ENCODE measurements at regions not wholly inside any gene's neighbourhood (a gene's known extent, or its start where the extent isn't known, plus 50 kb on each side); places are given as distances from the start of the nearest gene placed in this dataset.
A peak's percentile ranks its signal among the peaks of the same experiment; 100 is the strongest.
"Not testable (repeated sequence)": the region's sequence is repeated elsewhere in the genome, so short reads cannot be mapped to it uniquely, and the experiment has no call there.

DNA sequence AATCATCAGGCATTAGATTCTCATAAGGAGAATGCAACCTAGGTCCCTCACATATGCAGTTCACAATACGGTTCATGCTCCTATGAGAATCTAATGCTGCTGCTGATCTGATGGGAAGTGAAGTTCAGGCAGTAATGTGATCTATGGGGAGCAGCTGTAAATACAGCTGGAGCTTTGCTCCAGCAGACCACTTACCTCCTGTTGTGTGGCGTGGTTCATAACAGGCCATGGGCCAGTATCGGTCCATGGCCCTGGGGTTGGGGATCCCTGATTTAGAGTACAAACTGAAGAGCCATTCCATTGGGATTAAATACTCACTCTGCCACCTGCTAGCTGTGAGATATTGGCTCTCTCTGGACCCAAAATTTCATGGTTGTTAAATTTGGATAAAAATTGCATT, 244.6 kb upstream of the POGK start:
- no peak for DNase-seq (ENCODE audit: low read depth, low spot score)
- no peak overlapping the region for H3K27ac ChIP-seq

DNA sequence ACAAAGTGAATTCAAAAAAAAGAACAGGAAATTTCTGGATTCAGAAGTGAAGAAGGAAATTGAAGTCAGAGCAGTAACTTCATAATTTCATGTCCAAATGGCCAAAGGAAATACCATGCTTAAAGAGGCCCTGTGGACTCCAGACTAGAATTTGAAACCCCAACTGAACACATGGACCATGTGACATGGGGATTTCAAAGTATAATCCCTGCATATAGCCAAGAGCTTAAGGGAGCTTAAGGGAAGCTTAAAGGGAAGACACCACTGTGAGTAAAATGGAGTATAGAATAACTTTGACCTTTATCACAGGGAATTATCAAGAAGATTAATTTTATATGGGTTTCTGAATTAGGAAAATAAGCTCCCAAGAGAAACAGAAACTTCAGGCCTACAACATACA, 241.8 kb upstream of the POGK start:
- DNase-seq (ENCODE audit: low read depth, low spot score) = no peak
- H3K27ac ChIP-seq = no peak overlapping the region

DNA sequence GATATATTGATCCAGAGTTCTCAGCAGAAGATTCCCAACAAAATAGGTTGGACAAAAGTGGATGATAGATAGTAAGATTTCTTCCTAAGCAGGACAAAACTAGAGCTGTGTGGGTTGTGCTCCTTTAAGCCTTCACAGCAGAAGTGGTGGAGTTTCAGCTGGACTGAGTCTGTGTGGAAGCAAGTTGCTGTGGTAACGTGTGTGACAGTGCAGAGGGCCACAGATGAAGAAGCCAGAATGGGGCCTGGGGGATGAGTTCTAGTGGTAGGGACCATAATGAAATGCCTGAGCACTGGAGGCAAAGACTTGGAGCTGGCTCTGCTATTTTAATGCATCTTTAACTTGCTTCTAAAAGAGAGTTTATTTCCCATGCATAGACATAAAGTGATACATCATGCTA, 238.7 kb upstream of the POGK start:
- no peak overlapping the region for H3K27ac ChIP-seq
- no peak for DNase-seq (ENCODE audit: low read depth, low spot score)

GRCh38 chr1:166601650-166602278, 237.5 kb upstream of the POGK start:
- H3K27ac ChIP-seq = no peak overlapping the region
- DNase-seq (ENCODE audit: low read depth, low spot score) = no peak

DNA sequence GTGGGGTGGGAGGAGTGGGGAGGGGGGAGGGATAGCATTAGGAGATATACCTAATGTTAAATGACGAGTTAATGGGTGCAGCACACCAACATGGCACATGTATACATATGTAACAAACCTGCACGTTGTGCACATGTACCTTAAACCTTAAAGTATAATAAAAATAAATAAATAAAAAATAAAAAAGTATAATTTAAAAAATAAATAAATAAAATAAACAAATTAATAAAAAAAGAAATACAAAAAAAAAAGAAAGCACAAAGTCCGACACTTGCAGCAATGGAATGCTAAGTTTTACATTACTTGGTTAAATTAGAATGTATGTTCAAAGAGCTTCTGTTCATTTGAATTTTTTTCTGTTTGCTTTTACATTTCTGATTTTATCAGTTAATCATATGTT, 236.5 kb upstream of the POGK start:
- not testable (repeated sequence) for H3K27ac ChIP-seq; DNase-seq (ENCODE audit: low read depth, low spot score)

GRCh38 chr1:166603296-166603695, 236.0 kb upstream of the POGK start:
- DNase-seq (ENCODE audit: low read depth, low spot score) = peak; percentile 57

GRCh38 chr1:166605137-166605536, 234.1 kb upstream of the POGK start:
- no peak overlapping the region for H3K27ac ChIP-seq
- no peak for DNase-seq (ENCODE audit: low read depth, low spot score)

More at GRCh38 chr1:166603296-166603695, 236.0 kb upstream of the POGK start:
- no peak overlapping the region for H3K27ac ChIP-seq

DNA sequence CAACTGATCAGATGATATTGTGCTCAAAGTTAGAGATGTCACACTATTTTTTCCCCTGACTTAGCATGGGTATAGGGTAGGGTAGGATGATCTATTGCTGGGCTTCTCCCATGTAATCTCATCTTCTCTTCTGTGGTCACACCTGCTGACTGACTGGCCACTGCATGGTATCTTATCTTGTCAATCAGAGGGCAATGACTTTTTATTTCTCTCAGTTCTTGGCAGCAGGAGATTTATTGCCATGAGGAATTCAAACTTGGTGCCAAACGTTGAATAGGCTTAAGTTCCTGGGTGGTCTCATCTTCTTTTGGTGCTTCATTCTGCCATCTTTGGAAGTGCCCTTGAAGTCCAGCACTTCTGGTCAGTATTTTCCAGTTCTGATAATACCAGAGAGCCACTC, 226.4 kb upstream of the POGK start:
- H3K27ac ChIP-seq = no peak overlapping the region
- no peak for DNase-seq (ENCODE audit: low read depth, low spot score)

- no peak overlapping the region for H3K27ac ChIP-seq
- no peak for DNase-seq (ENCODE audit: low read depth, low spot score)
Observed at GRCh38 chr1:166616206-166616605, 223.1 kb upstream of the POGK start.

- H3K27ac ChIP-seq = no peak overlapping the region
- no peak for DNase-seq (ENCODE audit: low read depth, low spot score)
Observed at GRCh38 chr1:166626711-166627110, 212.6 kb upstream of the POGK start.

DNA sequence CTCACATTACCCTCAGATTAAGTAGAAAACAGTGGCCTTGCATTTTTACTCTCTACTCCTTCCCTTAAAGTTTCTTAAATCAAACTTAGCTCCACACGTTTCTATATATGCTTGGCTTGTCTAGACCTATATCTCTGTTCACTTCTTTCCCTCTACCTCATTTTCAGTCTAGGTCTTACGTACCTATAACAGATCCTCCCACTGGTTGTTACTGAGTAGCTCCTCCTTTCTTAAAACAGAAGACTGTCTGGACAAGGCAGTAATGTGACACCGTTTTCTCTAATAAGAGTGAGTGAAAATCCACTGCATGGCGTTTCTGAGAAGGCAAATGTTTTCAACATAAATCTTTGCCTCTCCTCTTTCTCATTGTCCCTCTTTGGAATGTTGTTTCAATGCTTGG, 211.7 kb upstream of the POGK start:
- DNase-seq (ENCODE audit: low read depth, low spot score) = no peak
- H3K27ac ChIP-seq = no peak overlapping the region

DNA sequence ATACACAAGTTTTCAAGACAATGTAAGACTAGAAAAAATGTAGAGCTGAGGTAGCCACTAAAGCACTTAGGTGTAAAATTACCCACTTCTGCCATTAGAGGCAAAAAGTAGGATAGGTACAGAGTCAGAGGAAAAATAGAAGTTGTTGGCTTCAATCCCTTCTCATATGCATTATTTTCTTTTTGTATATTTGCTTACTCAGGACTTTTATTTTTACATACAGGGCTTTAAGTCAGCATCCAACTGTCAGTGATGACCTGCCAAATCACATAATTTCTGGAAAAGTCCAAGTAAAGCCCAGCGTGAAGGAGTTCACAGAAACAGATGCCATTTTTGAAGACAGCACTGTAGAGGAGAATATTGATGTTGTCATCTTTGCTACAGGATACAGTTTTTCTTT, 211.0 kb upstream of the POGK start:
- no peak for DNase-seq (ENCODE audit: low read depth, low spot score)
- H3K27ac ChIP-seq = no peak overlapping the region

DNA sequence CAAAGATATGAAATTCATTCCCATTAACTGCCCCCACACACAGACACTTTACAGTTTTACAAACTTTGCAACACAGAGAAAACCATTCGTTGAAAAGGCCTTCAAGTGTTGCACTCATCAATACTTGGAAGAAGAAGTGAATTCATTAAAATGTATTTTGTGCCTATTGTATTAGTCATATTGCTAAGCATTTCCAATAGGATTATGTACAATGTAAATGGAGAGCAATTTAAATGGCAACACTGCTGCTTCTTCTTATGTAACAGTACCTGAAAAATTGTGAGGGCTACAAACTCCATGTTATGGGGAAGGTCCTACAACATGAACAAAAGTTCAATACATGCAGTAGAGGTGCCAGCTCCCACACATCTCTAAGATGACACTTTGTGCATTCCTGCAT, 209.3 kb upstream of the POGK start:
- H3K27ac ChIP-seq = no peak overlapping the region
- DNase-seq (ENCODE audit: low read depth, low spot score) = no peak

GRCh38 chr1:166630369-166630768, 208.9 kb upstream of the POGK start:
- no peak for DNase-seq (ENCODE audit: low read depth, low spot score)
- H3K27ac ChIP-seq = no peak overlapping the region

GRCh38 chr1:166638137-166638536, 201.1 kb upstream of the POGK start:
- no peak for DNase-seq (ENCODE audit: low read depth, low spot score)
- no peak overlapping the region for H3K27ac ChIP-seq

DNA sequence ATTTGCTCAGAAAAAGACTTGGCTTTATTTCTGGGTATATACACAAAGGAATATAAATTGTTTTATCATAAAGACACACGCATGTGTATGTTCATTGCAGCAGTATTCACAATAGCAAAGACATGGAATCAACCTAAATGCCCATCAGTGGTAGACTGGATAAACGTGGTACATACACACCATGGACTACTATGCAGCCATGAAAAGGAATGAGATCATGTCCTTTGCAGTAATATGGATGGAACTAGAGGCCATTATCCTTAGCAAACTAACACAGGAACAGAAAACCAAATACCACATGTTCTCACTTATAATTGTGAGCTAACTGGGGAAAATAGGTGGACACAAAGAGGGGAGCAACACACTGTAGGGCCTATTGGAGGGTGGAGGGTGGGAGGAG, 182.0 kb upstream of the POGK start:
- DNase-seq (ENCODE audit: low read depth, low spot score); H3K27ac ChIP-seq: not testable (repeated sequence)

DNA sequence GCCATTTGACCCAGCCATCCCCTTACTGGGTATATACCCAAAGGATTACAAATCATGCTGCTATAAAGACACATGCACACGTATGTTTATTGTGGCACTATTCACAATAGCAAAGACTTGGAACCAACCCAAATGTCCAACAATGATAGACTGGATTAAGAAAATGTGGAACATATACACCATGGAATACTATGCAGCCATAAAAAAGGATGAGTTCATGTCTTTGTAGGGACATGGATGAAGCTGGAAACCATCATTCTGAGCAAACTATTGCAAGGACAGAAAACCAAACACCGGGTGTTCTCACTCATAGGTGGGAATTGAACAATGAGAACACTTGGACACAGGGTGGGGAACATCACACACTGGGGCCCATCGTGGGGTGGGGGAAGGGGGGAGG, 172.5 kb upstream of the POGK start:
- H3K27ac ChIP-seq; DNase-seq (ENCODE audit: low read depth, low spot score): not testable (repeated sequence)

GRCh38 chr1:166667600-166667999, 171.7 kb upstream of the POGK start:
- H3K27ac ChIP-seq; DNase-seq (ENCODE audit: low read depth, low spot score): not testable (repeated sequence)

DNA sequence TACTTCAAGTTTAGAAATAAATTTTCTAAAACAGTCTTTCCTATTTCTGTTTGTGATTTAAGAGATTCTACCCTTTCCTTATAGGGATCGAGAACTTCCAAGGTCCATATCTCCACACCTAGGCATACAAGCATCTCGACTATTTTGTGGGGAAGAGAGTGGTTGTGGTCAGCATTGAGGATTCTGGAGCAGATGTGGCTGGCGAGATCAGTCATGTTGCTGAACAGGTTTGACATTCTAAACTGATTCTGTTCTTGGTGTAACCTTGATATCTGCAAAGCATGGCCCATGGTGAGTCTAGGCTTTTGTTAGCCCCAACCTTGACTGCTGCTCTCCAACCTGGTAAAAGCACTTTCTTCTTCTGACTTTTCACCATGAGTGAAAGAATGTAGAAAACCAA, 167.6 kb upstream of the POGK start:
- H3K27ac ChIP-seq = no peak overlapping the region
- no peak for DNase-seq (ENCODE audit: low read depth, low spot score)

- DNase-seq (ENCODE audit: low read depth, low spot score) = no peak
- H3K27ac ChIP-seq = no peak overlapping the region
Observed at GRCh38 chr1:166673722-166674121, 165.6 kb upstream of the POGK start.

GRCh38 chr1:166675213-166675612, 164.1 kb upstream of the POGK start:
- no peak for DNase-seq (ENCODE audit: low read depth, low spot score)
- no peak overlapping the region for H3K27ac ChIP-seq

DNA sequence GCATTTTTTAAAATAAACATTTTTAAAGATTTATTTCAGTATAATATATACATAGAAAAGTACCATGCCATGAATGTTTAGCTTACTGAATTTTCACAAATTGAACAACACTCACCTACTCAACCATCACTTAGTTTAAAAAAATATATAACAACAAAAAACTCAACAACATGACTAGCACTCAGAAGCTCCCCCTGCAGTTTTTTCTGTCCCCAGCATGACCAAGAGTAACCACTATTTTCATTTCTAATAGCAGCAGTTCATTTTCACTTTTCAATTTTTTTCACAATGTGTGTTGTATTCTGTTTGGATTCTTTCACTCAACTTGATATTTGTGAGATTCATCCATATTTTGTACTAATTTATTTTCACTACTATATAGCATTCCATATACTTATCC, 162.3 kb upstream of the POGK start:
- no peak overlapping the region for H3K27ac ChIP-seq
- no peak for DNase-seq (ENCODE audit: low read depth, low spot score)

- no peak for DNase-seq (ENCODE audit: low read depth, low spot score)
- H3K27ac ChIP-seq = no peak overlapping the region
Observed at GRCh38 chr1:166679369-166679768, 159.9 kb upstream of the POGK start.

All from epithelial cell of prostate (primary cell).